Epidermal melanocyte (primary cell): ENCODE measurements at regions not wholly inside any gene's neighbourhood (a gene's known extent, or its start where the extent isn't known, plus 50 kb on each side); places are given as distances from the start of the nearest gene placed in this dataset.
A peak's percentile ranks its signal among the peaks of the same experiment; 100 is the strongest.

Experiments used
- DNase-seq: peaks from one replicate; pipeline ENCODE4 v3.0.0; 2011; ENCODE audit warnings: low spot score; ENCODE audit not compliant: insufficient read length

- no peak for DNase-seq
Measured at GRCh38 chr18:26618135-26618534, 69.8 kb upstream of the KCTD1 start.

DNA sequence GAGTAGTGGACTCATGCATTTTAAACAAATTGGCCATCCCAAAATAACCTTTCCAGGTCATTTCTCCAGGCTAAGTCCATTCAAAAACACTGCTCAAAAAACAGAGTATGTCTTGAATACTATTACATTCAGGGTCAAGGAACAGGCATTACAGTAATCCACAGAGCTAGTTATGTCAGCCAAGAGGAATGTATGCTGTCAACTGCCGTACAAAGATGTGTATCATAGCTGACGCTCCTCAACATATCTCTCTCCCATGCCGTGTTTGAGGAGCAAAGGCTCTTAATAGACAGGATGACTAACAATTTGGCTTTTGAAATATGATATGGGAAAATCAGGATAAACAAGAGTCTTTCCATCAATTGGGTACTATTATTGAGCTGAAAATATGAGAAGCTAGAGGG, 68.8 kb upstream of the KCTD1 start:
- DNase-seq = peak; percentile 34

- no peak for DNase-seq
Measured at GRCh38 chr18:26614374-26614773, 66.0 kb upstream of the KCTD1 start.
